ENCODE measurements at regions not wholly inside any gene's neighbourhood (a gene's known extent, or its start where the extent isn't known, plus 50 kb on each side); places are given as distances from the start of the nearest gene placed in this dataset.

DNA sequence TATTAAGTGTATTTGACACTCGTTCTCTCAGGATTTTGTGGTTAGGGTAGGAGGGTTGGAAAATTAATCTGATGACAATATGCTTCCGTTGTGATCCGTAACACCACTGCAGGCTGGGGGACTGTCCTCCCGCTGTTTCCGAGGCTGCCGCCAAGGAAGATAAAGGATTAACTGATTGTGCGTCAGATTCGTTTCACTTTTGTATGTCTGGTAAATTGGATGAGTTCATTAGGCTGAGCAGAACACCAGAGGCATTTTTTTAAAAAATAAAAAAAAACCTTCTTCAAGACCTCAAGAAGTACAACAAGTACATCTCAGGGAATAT, 486.7 kb upstream of the SALL1 start:
- Histone ChIP-seq H2AFZ (no peak overlapping the region), H3K4me1 (replicated peaks; ENCODE audit: insufficient read depth) (no peaks in the 10 kb centered on the region), H3F3A (ENCODE audit: insufficient read depth, low read depth) (no peaks in the 10 kb centered on the region), H4K20me1 (ENCODE audit: insufficient read depth) (no peaks in the 10 kb centered on the region), H3K36me3 (ENCODE audit: low read depth) (no peaks in the 10 kb centered on the region), H3K9me3 (ENCODE audit: insufficient read depth, low read depth) (no peaks in the 10 kb centered on the region), H3K27me3 (ENCODE audit: insufficient read depth, low read depth) (peaks cover 10% of the 10 kb centered on the region; the same call in 1 of the 2 replicates), H3K27ac (no peak overlapping the region), H3K79me2 (ENCODE audit: low read depth) (no peaks in the 10 kb centered on the region), H3K4me2 (no peak overlapping the region), H3K4me3 (no peak overlapping the region), H3K9me2 (ENCODE audit: insufficient read depth) (no peaks in the 10 kb centered on the region)
- intact Hi-C loops (cut with micrococcal nuclease; ENCODE audit: unreplicated experiment), result no loop called here
- BruUV-seq (replicated peaks), result no TSS peak
- no peak for DNase-seq
- TF ChIP-seq EZH2 (IDR thresholded peaks at IDR 0.05; ENCODE audit: low read depth) (no peak), CTCF (conservative IDR thresholded peaks at IDR 0.05) (no peak)
- ChIA-PET CTCF (no interaction called here), POLR2A (ENCODE audit: unreplicated experiment) (no interaction called here)

DNA sequence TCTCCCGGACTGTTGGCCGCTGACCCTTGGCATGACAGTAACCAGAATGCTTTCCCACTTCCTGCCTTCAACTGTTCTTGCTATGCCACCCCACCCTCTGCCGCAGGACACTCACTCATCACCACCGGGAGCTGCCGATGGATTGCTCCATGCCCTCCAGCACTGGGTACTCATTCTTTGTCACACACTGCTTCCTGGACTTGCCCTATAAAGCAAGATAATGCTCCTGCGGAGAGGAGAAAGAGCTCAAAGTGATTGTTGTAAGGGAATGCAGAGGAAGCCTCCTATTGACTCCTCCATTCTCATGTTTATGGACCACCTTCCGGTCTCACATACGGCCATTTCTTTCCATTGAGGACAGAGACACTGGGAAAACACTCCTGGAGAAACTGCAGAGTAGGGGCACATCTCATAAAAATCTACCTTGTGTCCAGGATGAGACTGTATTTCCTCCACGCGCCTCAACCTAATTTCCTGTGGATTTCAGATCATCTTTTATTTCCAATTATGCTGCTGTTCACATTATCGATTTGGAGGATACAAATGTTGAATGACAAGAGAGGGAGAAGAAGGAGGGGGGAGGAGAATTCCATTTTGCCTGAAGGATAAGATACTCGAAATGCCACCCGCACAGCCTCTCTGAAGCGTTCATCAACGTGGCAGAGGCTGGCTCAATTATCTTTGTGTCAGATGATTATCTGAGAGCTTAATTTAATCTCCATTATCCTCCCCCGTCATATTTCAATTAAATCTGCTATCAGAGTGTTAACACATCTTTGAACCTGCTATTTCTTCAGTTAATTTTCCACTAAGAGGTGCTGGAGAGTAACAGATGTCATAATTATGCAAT, 486.1 kb upstream of the SALL1 start:
- no peak for DNase-seq
- no peak overlapping the region for H3K4me3 ChIP-seq
- peaks cover 10% of the 10 kb centered on the region; the same call in 1 of the 2 replicates for H3K27me3 ChIP-seq (ENCODE audit: insufficient read depth, low read depth)
- intact Hi-C loops (cut with micrococcal nuclease; ENCODE audit: unreplicated experiment), result no loop called here
- no peaks in the 10 kb centered on the region for H3K4me1 ChIP-seq (replicated peaks; ENCODE audit: insufficient read depth)
- ChIA-PET POLR2A (ENCODE audit: unreplicated experiment) (no interaction called here), CTCF (no interaction called here)
- no peak overlapping the region for H3K4me2 ChIP-seq
- H3K9me2 ChIP-seq (ENCODE audit: insufficient read depth), result no peaks in the 10 kb centered on the region
- no peaks in the 10 kb centered on the region for H3K36me3 ChIP-seq (ENCODE audit: low read depth)
- H3K27ac ChIP-seq, result no peak overlapping the region
- H4K20me1 ChIP-seq (ENCODE audit: insufficient read depth), result no peaks in the 10 kb centered on the region
- no peaks in the 10 kb centered on the region for H3K79me2 ChIP-seq (ENCODE audit: low read depth)
- H3F3A ChIP-seq (ENCODE audit: insufficient read depth, low read depth), result no peaks in the 10 kb centered on the region
- TF ChIP-seq CTCF (conservative IDR thresholded peaks at IDR 0.05), result no peak
- no peak for TF ChIP-seq EZH2 (IDR thresholded peaks at IDR 0.05; ENCODE audit: low read depth)
- H3K9me3 ChIP-seq (ENCODE audit: insufficient read depth, low read depth), result no peaks in the 10 kb centered on the region
- BruUV-seq (replicated peaks), result no TSS peak
- H2AFZ ChIP-seq, result no peak overlapping the region

GRCh38 chr16:51635181-51635580, 484.1 kb upstream of the SALL1 start:
- H3K4me2 ChIP-seq, result no peak overlapping the region
- no peaks in the 10 kb centered on the region for H3K9me3 ChIP-seq (ENCODE audit: insufficient read depth, low read depth)
- intact Hi-C loops (cut with micrococcal nuclease; ENCODE audit: unreplicated experiment), result no loop called here
- ChIA-PET CTCF (no interaction called here), POLR2A (ENCODE audit: unreplicated experiment) (no interaction called here)
- no peaks in the 10 kb centered on the region for H3F3A ChIP-seq (ENCODE audit: insufficient read depth, low read depth)
- no peaks in the 10 kb centered on the region for H3K9me2 ChIP-seq (ENCODE audit: insufficient read depth)
- H3K27me3 ChIP-seq (ENCODE audit: insufficient read depth, low read depth), result 0 out of 2 replicates have a peak, but pooled peaks cover 10% of the 10 kb centered on the region
- no peak overlapping the region for H3K27ac ChIP-seq
- no peak for DNase-seq
- no peak overlapping the region for H2AFZ ChIP-seq
- TF ChIP-seq EZH2 (IDR thresholded peaks at IDR 0.05; ENCODE audit: low read depth) (no peak), CTCF (conservative IDR thresholded peaks at IDR 0.05) (no peak)
- H3K4me1 ChIP-seq (replicated peaks; ENCODE audit: insufficient read depth), result no peaks in the 10 kb centered on the region
- no peaks in the 10 kb centered on the region for H4K20me1 ChIP-seq (ENCODE audit: insufficient read depth)
- H3K79me2 ChIP-seq (ENCODE audit: low read depth), result no peaks in the 10 kb centered on the region
- BruUV-seq (replicated peaks), result no TSS peak
- no peak overlapping the region for H3K4me3 ChIP-seq
- H3K36me3 ChIP-seq (ENCODE audit: low read depth), result no peaks in the 10 kb centered on the region
